SK-N-DZ (cell line): ENCODE measurements at regions not wholly inside any gene's neighbourhood (a gene's known extent, or its start where the extent isn't known, plus 50 kb on each side); places are given as distances from the start of the nearest gene placed in this dataset.

Experiments
- DNase-seq: peaks from one replicate; pipeline ENCODE4 v3.0.0-alpha.2; 2015; ENCODE audit warnings: low spot score

GRCh38 chr2:151197184-151198108 lies 64.2 kb downstream of the RBM43 start:
- no peak for DNase-seq

DNA sequence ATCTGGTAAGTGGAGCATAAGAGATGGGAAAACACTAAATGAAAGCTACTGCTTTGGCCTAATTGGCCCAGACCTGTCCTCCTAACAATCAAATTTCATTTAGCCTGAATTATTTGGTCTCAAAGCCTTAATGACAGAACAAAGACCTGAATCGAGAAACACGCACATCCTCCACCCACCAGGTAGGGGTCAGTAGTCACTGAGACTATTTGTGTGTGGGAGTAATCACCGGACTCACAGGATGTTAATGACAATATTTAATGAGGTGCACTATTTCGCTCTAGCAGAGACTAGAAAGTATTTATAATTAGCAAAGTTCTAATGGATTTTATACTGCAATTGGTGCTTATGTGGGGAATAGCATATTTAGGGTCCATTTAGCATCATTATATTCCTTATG lies 68.1 kb downstream of the RBM43 start:
- no peak for DNase-seq

DNA sequence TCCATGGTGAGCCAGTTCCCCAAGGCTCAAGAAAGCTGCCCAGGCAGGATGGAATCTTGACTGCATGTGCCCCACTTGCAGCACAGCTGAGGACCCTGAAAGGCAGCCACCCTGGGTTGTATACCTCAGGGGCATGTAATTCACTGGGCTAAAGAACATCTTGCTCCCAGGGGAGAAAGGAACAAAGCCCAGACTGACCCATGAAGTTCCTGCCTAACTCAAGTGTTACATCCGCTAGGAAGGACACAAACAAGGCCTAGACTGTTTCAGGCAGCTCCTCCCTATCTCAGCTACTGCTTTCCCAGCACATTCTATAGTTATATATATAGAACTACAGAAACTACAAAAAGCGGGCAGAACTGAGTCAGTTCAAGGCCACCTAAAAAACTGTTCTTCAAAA lies 69.0 kb downstream of the RBM43 start:
- DNase-seq: no peak

GRCh38 chr2:151191001-151191400 lies 70.7 kb downstream of the RBM43 start:
- no peak for DNase-seq

DNA sequence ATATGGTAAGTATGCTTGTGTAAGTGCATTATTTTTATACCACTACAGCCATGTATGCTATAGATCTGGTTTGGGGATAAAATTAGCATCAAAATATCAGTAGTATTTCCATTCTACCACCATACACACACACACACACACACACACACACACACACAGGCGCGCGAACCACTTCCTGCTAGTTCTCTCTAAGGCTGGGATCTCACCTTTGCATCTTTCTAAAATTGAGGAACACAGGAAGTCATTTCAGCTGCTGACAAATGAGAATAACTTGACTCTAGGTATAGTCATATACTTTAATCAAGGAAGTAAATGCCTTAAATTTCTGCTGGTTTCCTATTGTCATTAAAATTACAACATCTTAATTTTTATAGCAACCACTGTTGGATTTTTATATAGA lies 72.5 kb downstream of the RBM43 start:
- DNase-seq: no peak

GRCh38 chr2:151186011-151186410 lies 75.7 kb downstream of the RBM43 start:
- no peak for DNase-seq

GRCh38 chr2:151182899-151183809 lies 78.5 kb downstream of the RBM43 start:
- no peak for DNase-seq

DNA sequence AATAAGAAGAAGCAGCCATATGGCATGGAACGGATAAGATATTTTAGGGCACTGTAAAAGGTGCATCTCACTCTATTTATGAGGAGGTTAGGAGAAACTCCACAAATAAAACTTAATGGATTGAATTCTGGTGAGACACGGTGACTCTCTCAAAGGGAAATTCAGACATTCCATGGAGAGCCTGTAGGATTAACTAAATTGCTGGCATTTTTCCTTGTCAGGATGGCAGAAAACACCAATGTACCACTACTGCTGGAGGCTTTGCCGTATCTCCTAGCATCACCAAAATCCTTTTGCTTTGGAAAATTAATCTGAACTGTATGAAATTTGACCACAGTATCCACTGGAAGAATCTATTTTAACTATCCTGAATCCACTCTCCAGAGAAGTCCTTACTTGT lies 79.3 kb downstream of the RBM43 start:
- DNase-seq: no peak

GRCh38 chr2:151181524-151181923 lies 80.1 kb downstream of the RBM43 start:
- no peak for DNase-seq

DNA sequence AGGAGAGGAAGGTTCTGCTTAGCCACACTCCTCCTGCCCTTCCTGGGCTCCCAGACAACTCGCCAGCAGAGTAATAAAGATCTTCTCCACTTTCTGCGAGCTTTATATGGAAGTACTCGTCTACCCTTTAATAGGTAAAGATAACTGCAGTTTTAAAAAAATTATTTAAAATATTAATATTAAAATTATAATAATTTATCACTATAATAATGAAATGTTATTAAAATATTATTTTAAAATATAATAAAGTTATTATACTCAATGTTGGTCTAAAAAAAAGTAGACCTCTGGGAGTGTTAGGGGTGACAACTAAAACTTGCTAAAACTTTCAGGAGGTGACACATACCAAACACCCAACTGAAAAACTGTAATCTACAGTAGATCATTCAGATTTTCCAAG lies 81.5 kb downstream of the RBM43 start:
- DNase-seq: no peak

- DNase-seq: no peak
These were observed 83.5 kb downstream of the RBM43 start for GRCh38 chr2:151178207-151178606.

- no peak for DNase-seq
These were observed 83.9 kb downstream of the RBM43 start for GRCh38 chr2:151177756-151178155.

- no peak for DNase-seq
These were observed 85.0 kb downstream of the RBM43 start for GRCh38 chr2:151176661-151177060.

DNA sequence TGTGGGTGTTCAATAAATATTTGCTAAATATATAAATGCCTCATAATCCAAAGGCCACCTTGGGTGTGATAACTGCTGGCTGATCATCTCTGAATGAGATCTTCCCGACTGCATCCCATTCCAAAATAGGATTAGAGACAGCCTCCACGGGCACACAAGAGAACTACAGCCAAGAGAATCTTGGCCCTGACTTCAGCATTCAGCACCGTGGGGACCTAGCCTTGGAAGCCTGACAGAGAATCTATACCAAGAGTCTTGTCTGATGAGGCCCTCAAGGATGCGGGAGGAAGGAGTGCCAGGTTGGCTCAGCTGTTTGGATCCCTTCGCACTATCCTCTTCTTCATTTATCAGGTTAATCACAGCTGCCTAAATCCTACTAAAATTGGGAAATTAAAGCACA lies 85.8 kb downstream of the RBM43 start:
- no peak for DNase-seq

GRCh38 chr2:151174127-151174526 lies 87.5 kb downstream of the RBM43 start:
- DNase-seq: no peak

DNA sequence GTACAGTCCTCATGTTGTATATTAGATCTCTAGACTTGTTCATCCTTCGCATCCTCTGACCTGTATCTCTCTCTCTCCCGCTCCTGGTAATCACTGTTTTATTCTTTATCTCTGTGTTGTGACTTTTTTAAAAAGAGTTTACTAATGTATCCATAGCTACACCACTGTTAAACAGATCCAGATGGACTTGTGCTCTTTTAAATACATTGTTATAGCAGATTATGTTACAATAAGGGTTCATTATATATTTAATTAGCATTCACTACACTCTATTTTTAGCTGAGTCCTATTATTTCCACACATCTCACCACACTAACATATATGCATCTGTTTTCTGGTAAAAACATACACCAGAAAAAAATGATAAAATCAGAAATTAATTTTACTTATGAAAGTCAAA lies 90.5 kb downstream of the RBM43 start:
- DNase-seq: no peak

GRCh38 chr2:151166410-151166809 lies 95.3 kb downstream of the RBM43 start:
- no peak for DNase-seq

- DNase-seq: no peak
These were observed 96.5 kb downstream of the RBM43 start for GRCh38 chr2:151165105-151165684.

GRCh38 chr2:151161821-151162551 lies 99.7 kb downstream of the RBM43 start:
- peak; percentile 12 for DNase-seq

DNA sequence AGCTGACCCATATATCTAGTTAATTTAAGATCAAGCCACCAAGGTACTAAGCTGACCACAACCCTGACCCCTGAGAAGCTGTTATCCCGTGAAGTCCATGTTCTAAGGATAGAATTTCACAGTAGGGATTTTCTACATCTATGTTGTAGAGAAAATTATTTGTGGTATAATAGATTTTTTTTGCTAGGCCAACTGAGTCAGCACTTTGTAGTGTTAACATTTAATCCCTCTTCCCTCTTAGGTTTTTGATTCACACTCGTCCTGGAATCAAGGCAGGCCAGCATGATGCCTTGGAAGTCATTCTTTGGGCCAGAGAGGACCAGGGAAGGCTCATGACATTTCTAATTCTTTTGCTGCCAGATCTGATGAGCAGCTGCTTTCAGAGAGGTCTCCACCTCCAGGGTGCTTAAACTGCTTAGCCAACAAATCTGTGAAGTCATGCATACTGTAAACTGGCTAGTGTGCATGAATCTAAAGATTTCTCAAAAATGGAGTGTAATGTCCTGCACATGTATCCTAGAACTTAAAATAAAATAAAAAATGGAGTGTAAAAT lies 102.5 kb downstream of the RBM43 start:
- no peak for DNase-seq
